HG02981 (cell line): ENCODE measurements at regions not wholly inside any gene's neighbourhood (a gene's known extent, or its start where the extent isn't known, plus 50 kb on each side); places are given as distances from the start of the nearest gene placed in this dataset.
"Not testable (repeated sequence)": the region's sequence is repeated elsewhere in the genome, so short reads cannot be mapped to it uniquely, and the experiment has no call there.

Source experiments
- ATAC-seq: cut with Tn5 transposase; IDR thresholded peaks from one replicate; pipeline ENCODE4 v1.9.1; 2021; ENCODE audit warnings: mild to moderate bottlenecking, moderate library complexity; ENCODE audit not compliant: unreplicated experiment

GRCh38 chr7:150096213-150096994 lies 222.6 kb downstream of the ATP6V0E2 start:
- not testable (repeated sequence) for ATAC-seq

GRCh38 chr7:150098592-150098991 lies 224.6 kb upstream of the LRRC61 start:
- ATAC-seq: not testable (repeated sequence)

GRCh38 chr7:150101282-150101681 lies 221.9 kb upstream of the LRRC61 start:
- ATAC-seq: not testable (repeated sequence)

GRCh38 chr7:150107283-150107682 lies 215.9 kb upstream of the LRRC61 start:
- not testable (repeated sequence) for ATAC-seq

GRCh38 chr7:150110375-150110820 lies 212.8 kb upstream of the LRRC61 start:
- ATAC-seq: not testable (repeated sequence)

- ATAC-seq: not testable (repeated sequence)
Observed at GRCh38 chr7:150110882-150111281, 212.3 kb upstream of the LRRC61 start.

- not testable (repeated sequence) for ATAC-seq
Observed at GRCh38 chr7:150111373-150112139, 211.6 kb upstream of the LRRC61 start.

- ATAC-seq: not testable (repeated sequence)
Observed at GRCh38 chr7:150113301-150113700, 209.9 kb upstream of the LRRC61 start.

GRCh38 chr7:150114591-150114990 lies 208.6 kb upstream of the LRRC61 start:
- not testable (repeated sequence) for ATAC-seq

GRCh38 chr7:150119966-150120365 lies 203.2 kb upstream of the LRRC61 start:
- not testable (repeated sequence) for ATAC-seq

GRCh38 chr7:150125831-150126230 lies 197.3 kb upstream of the LRRC61 start:
- not testable (repeated sequence) for ATAC-seq

GRCh38 chr7:150134451-150134850 lies 188.7 kb upstream of the LRRC61 start:
- ATAC-seq: not testable (repeated sequence)

GRCh38 chr7:150135620-150136190 lies 187.4 kb upstream of the LRRC61 start:
- not testable (repeated sequence) for ATAC-seq

GRCh38 chr7:150139840-150140239 lies 183.3 kb upstream of the LRRC61 start:
- ATAC-seq: not testable (repeated sequence)

GRCh38 chr7:150141525-150142345 lies 181.4 kb upstream of the LRRC61 start:
- ATAC-seq: not testable (repeated sequence)

GRCh38 chr7:150146124-150146523 lies 177.0 kb upstream of the LRRC61 start:
- not testable (repeated sequence) for ATAC-seq

GRCh38 chr7:150147524-150147923 lies 175.6 kb upstream of the LRRC61 start:
- ATAC-seq: not testable (repeated sequence)

GRCh38 chr7:150156015-150156414 lies 167.1 kb upstream of the LRRC61 start:
- ATAC-seq: not testable (repeated sequence)

- not testable (repeated sequence) for ATAC-seq
Observed at GRCh38 chr7:150158696-150159095, 164.5 kb upstream of the LRRC61 start.

GRCh38 chr7:150169515-150169914 lies 153.6 kb upstream of the LRRC61 start:
- not testable (repeated sequence) for ATAC-seq
